GM12878 (cell line): ENCODE measurements at regions not wholly inside any gene's neighbourhood (a gene's known extent, or its start where the extent isn't known, plus 50 kb on each side); places are given as distances from the start of the nearest gene placed in this dataset.

ENCODE experiments used
- BHLHE40 ChIP-seq, 2 experiments: fragments of 450-650 bp in 1 of 2; IDR thresholded peaks; 2 replicates each; pipeline ENCODE4 v1.6.1; 2011 to 2017; ENCODE audit warnings: low read depth in 2 of 2, borderline replicate concordance in 1 of 2, improper control_type of control experiment in 1 of 2, low read length in 1 of 2, mild to moderate bottlenecking in 1 of 2
- BMI1 ChIP-seq: fragments of 450-650 bp; IDR thresholded peaks from 2 replicates; pipeline ENCODE4 v1.6.1; 2016; ENCODE audit warnings: mild to moderate bottlenecking, moderate library complexity, borderline replicate concordance
- EED ChIP-seq: sonication (generic); IDR thresholded peaks from 2 replicates; pipeline ENCODE4 v1.6.1; 2016; ENCODE audit warnings: antibody characterized with exemption, low read depth
- ETV6 ChIP-seq, 2 experiments: fragments of 450-650 bp in 1 of 2; IDR thresholded peaks in 1 of 2; conservative IDR thresholded peaks in 1 of 2; 2 replicates each; pipeline ENCODE4 v1.6.1; 2014; ENCODE audit warnings: antibody characterized with exemption in 1 of 2, borderline replicate concordance in 1 of 2, low read depth in 1 of 2, mild to moderate bottlenecking in 1 of 2, moderate library complexity in 1 of 2
- GABPA ChIP-seq: IDR thresholded peaks from 2 replicates; pipeline ENCODE4 v1.6.1; 2014; ENCODE audit warnings: antibody characterized with exemption, low read depth, mild to moderate bottlenecking, inconsistent platforms
- HDGF ChIP-seq: fragments of 450-650 bp; IDR thresholded peaks from 2 replicates; pipeline ENCODE4 v1.6.1; 2016; ENCODE audit warnings: antibody characterized with exemption
- KDM1A ChIP-seq: fragments of 200-600 bp; sonication (generic); IDR thresholded peaks from 2 replicates; pipeline ENCODE4 v1.6.1; 2016; ENCODE audit warnings: borderline replicate concordance
- NFXL1 ChIP-seq: fragments of 450-650 bp; IDR thresholded peaks from 2 replicates; pipeline ENCODE4 v1.6.1; 2017; ENCODE audit warnings: antibody characterized with exemption, mild to moderate bottlenecking, borderline replicate concordance
- NR2C1 ChIP-seq: fragments of 450-650 bp; IDR thresholded peaks from 2 replicates; pipeline ENCODE4 v1.6.1; 2017; ENCODE audit warnings: antibody characterized with exemption, mild to moderate bottlenecking, moderate library complexity
- RELA ChIP-seq: fragments of 450-650 bp; IDR thresholded peaks from 2 replicates; pipeline ENCODE4 v1.8.0; 2014; ENCODE audit warnings: borderline replicate concordance; ENCODE audit not compliant: partially characterized antibody
- RUNX3 ChIP-seq: IDR thresholded peaks from 2 replicates; pipeline ENCODE4 v1.6.1; 2012; ENCODE audit warnings: low read length, inconsistent platforms
- SMAD1 ChIP-seq: fragments of 450-650 bp; IDR thresholded peaks from 2 replicates; pipeline ENCODE4 v1.6.1; 2018; ENCODE audit warnings: mild to moderate bottlenecking, low read depth; ENCODE audit not compliant: partially characterized antibody
- SMARCA5 ChIP-seq: fragments of 450-650 bp; IDR thresholded peaks from 2 replicates; pipeline ENCODE4 v1.6.1; 2017; ENCODE audit warnings: mild to moderate bottlenecking
- SPI1 ChIP-seq: IDR thresholded peaks from 2 replicates; pipeline ENCODE4 v1.6.1; 2011; ENCODE audit warnings: low read depth, mild to moderate bottlenecking, low read length, moderate library complexity, borderline replicate concordance; ENCODE audit not compliant: insufficient read depth
- SRF ChIP-seq, 2 experiments: IDR thresholded peaks; 2 replicates each; pipeline ENCODE4 v1.6.1; 2011; ENCODE audit warnings: low read depth in 2 of 2, low read length in 2 of 2, mild to moderate bottlenecking in 1 of 2, moderate library complexity in 1 of 2
- TF ChIP-seq, protein P1 (sequence below): IDR thresholded peaks from 2 replicates; pipeline ENCODE4 v1.6.1; 2012; ENCODE audit warnings: mild to moderate bottlenecking, low read depth, low read length

GRCh38 chr20:53662595-53662994 lies 69.0 kb upstream of the ZNF217 start (continued):
- TF ChIP-seq BMI1 (no peak), GABPA (no peak), HDGF (no peak), BHLHE40 (IDR thresholded peaks at IDR 0.05; ENCODE audit: borderline replicate concordance in 1 of 2, low read depth in 2 of 2, low read length in 1 of 2) (no peak), SMARCA5 (no peak), SPI1 (0 out of 2 replicates have a peak, but pooled peaks have one; percentile 20), NR2C1 (no peak), KDM1A (no peak), ETV6 (conservative IDR thresholded peaks at IDR 0.05 in 1 of 2, IDR thresholded peaks at IDR 0.05 in 1 of 2; ENCODE audit: borderline replicate concordance in 1 of 2, low read depth in 1 of 2) (0 out of 4 replicates have a peak, but pooled peaks of 1 of the 2 experiments have one; percentile 22), RELA (no peak), RUNX3 (peak; percentile 30; the same call in 1 of the 2 replicates), EED (peak; percentile 20; the same call in 1 of the 2 replicates), NFXL1 (peak; percentile 56), SMAD1 (no peak), SRF (IDR thresholded peaks at IDR 0.05; ENCODE audit: low read depth in 2 of 2, low read length in 2 of 2) (no peak)
- TF ChIP-seq, protein P1, sequence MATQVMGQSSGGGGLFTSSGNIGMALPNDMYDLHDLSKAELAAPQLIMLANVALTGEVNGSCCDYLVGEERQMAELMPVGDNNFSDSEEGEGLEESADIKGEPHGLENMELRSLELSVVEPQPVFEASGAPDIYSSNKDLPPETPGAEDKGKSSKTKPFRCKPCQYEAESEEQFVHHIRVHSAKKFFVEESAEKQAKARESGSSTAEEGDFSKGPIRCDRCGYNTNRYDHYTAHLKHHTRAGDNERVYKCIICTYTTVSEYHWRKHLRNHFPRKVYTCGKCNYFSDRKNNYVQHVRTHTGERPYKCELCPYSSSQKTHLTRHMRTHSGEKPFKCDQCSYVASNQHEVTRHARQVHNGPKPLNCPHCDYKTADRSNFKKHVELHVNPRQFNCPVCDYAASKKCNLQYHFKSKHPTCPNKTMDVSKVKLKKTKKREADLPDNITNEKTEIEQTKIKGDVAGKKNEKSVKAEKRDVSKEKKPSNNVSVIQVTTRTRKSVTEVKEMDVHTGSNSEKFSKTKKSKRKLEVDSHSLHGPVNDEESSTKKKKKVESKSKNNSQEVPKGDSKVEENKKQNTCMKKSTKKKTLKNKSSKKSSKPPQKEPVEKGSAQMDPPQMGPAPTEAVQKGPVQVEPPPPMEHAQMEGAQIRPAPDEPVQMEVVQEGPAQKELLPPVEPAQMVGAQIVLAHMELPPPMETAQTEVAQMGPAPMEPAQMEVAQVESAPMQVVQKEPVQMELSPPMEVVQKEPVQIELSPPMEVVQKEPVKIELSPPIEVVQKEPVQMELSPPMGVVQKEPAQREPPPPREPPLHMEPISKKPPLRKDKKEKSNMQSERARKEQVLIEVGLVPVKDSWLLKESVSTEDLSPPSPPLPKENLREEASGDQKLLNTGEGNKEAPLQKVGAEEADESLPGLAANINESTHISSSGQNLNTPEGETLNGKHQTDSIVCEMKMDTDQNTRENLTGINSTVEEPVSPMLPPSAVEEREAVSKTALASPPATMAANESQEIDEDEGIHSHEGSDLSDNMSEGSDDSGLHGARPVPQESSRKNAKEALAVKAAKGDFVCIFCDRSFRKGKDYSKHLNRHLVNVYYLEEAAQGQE = no peak
